Stimulated activated CD4-positive, alpha-beta T cell treated with anti-CD3 and anti-CD28 coated beads, Interleukin-12 subunit alpha, Interleukin-12 subunit beta, amount 100 ng/mL, for 48 hours (primary cell): ENCODE measurements at regions not wholly inside any gene's neighbourhood (a gene's known extent, or its start where the extent isn't known, plus 50 kb on each side); places are given as distances from the start of the nearest gene placed in this dataset.
"Not testable (repeated sequence)": the region's sequence is repeated elsewhere in the genome, so short reads cannot be mapped to it uniquely, and the experiment has no call there.

Source experiments
- DNase-seq, 3 donors: peaks; one replicate each; pipeline ENCODE4 v3.0.0-alpha.2; 2020; ENCODE audit warnings: low read depth in 2 of 3, low spot score in 1 of 3

- DNase-seq: no peak
These were observed 66.6 kb downstream of the LACC1 start for GRCh38 chr13:43946281-43946680.

GRCh38 chr13:43947897-43948458 lies 68.3 kb downstream of the LACC1 start:
- no peak for DNase-seq

- DNase-seq: no peak
These were observed 73.7 kb downstream of the LACC1 start for GRCh38 chr13:43953370-43953769.

DNA sequence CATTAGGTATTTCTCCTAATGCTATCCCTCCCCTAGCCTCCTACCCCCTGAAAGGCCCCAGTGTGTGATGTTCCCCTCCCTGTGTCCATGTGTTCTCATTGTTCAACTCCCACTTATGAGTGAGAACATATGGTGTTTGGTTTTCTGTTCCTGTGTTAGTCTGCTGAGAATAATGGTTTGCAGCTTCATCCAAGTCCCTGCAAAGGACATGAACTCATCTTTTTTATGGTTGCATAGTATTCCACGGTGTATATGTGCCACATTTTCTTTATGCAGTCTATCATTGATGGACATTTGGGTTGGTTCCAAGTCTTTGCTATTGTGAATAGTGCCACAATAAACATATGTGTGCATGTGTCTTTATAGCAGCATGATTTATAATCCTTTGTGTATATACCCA lies 77.3 kb downstream of the LACC1 start:
- DNase-seq: not testable (repeated sequence)

DNA sequence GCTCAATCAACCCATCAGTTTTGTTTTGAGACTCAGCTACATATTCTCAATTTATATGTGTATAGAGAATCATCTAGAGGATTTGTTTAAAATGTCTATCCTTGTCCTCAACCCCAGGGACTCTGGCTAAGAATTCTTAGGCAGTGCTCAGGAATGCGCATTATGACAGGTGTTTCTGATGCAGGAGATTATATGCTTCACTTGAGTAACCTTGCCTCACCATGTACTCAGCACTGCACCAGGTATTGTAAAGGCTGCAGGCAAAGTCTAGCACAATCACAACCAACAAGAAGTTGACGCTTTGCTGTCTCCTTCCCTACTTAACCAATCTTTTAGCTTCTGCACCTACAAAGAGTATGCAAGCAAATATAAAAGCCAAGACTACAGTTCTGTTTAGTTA lies 79.6 kb downstream of the LACC1 start:
- DNase-seq: no peak

GRCh38 chr13:43961909-43962308 lies 82.2 kb downstream of the LACC1 start:
- DNase-seq: no peak

GRCh38 chr13:43963726-43964125 lies 84.0 kb downstream of the LACC1 start:
- no peak for DNase-seq

- no peak for DNase-seq
These were observed 85.2 kb downstream of the LACC1 start for GRCh38 chr13:43964698-43965458.

GRCh38 chr13:43965459-43965845 lies 85.7 kb downstream of the LACC1 start:
- DNase-seq: no peak

DNA sequence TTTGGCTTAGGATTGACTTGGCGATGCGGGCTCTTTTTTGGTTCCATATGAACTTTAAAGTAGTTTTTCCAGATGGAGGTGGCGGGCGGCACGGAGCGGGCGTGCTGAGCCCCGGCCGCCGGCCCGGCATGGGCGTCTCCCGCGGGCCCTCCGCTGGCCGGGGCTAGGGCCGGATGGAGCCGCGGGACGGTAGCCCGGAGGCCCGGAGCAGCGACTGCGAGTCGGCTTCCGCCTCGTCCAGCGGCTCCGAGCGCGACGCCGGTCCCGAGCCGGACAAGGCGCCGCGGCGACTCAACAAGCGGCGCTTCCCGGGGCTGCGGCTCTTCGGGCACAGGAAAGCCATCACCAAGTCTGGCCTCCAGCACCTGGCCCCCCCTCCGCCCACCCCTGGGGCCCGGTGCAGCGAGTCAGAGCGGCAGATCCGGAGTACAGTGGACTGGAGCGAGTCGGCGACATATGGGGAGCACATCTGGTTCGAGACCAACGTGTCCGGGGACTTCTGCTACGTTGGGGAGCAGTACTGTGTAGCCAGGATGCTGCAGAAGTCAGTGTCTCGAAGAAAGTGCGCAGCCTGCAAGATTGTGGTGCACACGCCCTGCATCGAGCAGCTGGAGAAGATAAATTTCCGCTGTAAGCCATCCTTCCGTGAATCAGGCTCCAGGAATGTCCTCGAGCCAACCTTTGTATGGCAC lies 88.7 kb downstream of the LACC1 start:
- DNase-seq: not testable (repeated sequence)

DNA sequence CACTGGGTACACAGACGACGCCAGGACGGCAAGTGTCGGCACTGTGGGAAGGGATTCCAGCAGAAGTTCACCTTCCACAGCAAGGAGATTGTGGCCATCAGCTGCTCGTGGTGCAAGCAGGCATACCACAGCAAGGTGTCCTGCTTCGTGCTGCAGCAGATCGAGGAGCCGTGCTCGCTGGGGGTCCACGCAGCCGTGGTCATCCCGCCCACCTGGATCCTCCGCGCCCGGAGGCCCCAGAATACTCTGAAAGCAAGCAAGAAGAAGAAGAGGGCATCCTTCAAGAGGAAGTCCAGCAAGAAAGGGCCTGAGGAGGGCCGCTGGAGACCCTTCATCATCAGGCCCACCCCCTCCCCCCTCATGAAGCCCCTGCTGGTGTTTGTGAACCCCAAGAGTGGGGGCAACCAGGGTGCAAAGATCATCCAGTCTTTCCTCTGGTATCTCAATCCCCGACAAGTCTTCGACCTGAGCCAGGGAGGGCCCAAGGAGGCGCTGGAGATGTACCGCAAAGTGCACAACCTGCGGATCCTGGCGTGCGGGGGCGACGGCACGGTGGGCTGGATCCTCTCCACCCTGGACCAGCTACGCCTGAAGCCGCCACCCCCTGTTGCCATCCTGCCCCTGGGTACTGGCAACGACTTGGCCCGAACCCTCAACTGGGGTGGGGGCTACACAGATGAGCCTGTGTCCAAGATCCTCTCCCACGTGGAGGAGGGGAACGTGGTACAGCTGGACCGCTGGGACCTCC lies 89.4 kb downstream of the LACC1 start:
- DNase-seq: not testable (repeated sequence)

- not testable (repeated sequence) for DNase-seq
These were observed 90.2 kb downstream of the LACC1 start for GRCh38 chr13:43969919-43970318.

- DNase-seq: not testable (repeated sequence)
These were observed 91.0 kb downstream of the LACC1 start for GRCh38 chr13:43970520-43971242.

- DNase-seq: not testable (repeated sequence)
These were observed 91.6 kb downstream of the LACC1 start for GRCh38 chr13:43971324-43971723.

DNA sequence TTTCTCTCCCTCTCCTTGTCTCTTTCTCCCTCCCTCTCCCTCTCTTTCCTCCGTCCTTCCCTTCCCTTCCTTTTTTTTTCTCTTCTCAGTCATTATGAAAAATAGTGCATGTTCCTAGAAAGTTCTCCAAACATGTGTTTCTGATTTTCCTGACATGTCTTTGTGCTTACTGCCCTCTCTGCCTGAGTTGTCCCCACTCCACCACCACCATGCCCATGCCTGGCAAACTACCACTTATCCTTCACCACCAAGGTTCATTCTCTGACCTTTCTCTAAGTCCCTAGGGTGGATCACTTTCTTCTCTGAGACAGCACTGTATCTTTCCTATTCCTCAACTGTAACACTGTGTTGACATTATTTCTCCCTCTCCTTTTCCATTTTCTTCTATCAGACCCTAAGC lies 98.2 kb downstream of the LACC1 start:
- no peak for DNase-seq

DNA sequence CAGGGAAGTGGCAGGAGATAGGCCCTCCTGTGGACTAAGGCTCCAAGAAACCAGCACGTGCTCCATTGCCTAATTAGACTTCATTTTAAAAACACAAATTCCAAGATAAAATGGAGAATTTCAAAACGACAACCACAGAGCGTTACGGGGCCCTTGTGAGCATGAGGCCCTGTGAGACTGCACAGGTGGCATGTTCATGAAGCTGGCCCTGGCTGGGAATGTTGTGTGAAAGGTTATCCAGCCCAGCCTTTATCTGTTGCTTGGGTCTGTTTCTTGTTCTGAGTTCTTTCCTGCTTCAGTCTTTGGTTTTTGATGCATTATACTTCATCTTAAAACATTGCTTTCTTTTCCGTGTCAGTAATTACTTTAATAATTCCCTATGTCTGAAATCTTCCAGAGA lies 99.0 kb downstream of the LACC1 start:
- DNase-seq: no peak

DNA sequence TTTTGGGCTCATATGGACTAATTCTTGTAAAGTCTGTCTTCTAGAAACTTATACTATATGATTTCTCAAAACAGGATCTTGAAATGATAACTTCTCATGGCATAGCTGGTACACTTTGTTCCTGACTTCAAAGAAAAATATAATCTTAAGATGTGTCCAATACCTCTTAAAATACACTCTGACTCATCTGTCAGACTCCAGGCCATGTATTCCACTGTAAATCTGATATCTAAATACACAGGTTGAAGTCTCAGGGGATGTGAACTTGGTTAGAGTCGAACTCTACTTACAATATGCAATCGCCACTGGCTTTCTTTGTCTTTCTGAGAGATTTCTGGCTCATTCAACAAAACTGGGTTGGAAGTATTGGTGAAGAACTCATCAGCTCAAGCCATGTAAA lies 99.8 kb downstream of the LACC1 start:
- DNase-seq: no peak

DNA sequence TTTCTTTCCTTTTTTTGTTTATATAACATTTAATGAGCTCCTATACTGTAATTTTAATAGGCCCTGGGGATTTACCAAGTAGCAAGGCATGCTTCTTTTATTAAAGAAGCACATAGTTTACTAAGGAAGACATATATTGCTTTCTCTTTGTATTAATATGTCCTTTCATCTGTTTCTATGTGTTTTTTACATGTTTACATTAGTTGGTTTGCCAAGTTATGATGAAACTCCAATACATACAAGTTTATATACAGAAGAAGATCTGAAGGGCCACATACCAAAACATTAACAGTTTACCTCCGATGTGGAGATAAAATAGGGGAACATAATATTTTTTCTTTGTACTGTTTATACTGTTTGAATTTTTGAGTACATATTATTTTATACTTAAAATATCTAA lies 100.9 kb downstream of the LACC1 start:
- DNase-seq: no peak

DNA sequence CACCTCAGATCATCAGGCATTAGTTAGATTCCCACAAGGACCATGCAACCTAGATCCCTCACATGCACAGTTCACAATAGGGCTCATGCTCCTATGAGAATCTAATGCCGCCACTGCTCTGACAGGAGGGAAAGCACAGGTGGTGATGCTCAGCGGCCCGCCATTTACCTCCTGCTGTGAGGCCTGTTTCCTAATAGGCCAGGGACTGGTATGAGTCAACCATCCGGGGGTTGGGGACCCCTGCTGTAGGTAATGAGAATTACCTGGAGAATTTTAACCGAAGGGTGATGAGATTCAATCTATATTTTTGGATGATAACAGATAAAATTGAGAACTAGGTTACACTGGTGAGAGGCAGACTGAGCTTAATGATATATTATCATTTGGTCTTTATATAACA lies 101.4 kb downstream of the LACC1 start:
- DNase-seq: no peak

DNA sequence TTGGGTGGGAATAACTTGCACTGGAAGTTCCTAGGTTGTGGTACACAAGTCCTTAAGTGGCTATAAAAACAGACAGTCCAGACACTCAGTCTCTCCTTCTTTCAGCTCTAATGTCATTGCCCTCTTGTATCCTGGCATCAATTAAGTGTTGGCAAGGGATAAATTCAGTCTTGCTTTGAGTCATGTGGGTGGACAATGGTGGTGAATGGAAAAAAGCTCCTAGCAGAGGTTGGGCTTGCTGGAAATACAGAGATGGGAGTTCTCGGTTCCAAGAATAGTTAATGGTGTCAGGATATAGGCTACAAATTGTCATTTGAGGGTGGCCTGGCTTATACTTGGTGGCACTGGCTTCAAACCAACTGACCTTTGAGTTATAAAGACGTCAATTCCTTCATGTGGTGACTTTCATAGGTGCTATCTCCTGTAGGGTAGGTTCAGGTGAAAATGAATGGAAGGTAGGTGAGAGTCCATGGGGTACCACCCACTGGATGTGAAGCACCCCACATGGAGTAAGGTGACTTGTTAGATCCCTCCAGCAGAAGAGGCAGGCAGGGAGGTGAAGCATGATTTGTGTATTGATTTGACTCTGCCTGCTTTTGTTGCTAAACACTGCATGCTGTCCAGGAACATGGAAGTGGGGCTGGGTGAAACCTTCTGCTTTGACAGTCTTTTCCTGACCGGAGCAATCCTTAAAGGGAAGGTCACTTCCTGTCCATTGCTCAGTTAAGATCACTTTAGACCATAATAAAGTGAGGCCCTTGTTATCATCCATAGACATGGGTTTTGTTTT lies 102.0 kb downstream of the LACC1 start:
- no peak for DNase-seq
